ENCODE measurements at regions not wholly inside any gene's neighbourhood (a gene's known extent, or its start where the extent isn't known, plus 50 kb on each side); places are given as distances from the start of the nearest gene placed in this dataset.
"Not testable (repeated sequence)": the region's sequence is repeated elsewhere in the genome, so short reads cannot be mapped to it uniquely, and the experiment has no call there.

GRCh38 chr4:57342411-57342810 is 232.2 kb upstream of the IGFBP7 start:
- no peaks in the 10 kb centered on the region for H3K36me3 Mint-ChIP-seq (ENCODE audit: low read depth)
- TF ChIP-seq, protein P1, sequence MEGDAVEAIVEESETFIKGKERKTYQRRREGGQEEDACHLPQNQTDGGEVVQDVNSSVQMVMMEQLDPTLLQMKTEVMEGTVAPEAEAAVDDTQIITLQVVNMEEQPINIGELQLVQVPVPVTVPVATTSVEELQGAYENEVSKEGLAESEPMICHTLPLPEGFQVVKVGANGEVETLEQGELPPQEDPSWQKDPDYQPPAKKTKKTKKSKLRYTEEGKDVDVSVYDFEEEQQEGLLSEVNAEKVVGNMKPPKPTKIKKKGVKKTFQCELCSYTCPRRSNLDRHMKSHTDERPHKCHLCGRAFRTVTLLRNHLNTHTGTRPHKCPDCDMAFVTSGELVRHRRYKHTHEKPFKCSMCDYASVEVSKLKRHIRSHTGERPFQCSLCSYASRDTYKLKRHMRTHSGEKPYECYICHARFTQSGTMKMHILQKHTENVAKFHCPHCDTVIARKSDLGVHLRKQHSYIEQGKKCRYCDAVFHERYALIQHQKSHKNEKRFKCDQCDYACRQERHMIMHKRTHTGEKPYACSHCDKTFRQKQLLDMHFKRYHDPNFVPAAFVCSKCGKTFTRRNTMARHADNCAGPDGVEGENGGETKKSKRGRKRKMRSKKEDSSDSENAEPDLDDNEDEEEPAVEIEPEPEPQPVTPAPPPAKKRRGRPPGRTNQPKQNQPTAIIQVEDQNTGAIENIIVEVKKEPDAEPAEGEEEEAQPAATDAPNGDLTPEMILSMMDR (IDR thresholded peaks at IDR 0.05), result no peak

DNA sequence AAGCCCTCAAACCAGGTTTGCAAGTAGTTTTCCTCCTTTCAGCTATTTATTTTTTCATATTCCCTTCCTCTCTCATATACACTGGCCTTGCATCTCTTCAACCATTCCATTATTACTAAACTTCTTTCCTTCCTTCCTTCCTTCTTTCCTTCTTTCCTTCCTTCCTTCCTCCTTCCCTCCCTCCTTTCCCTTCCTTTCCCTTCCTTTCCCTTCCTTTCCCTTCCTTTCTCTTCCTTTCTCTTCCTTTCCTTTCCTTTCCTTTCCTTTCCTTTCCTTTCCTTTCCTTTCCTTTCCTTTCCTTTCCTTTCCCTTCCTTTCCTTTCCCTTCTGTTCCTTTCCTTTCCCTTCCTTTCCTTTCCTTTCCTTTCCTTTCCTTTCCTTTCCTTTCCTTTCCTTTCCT is 228.7 kb upstream of the IGFBP7 start:
- not testable (repeated sequence) for H3K9me3 Mint-ChIP-seq; DNase-seq; H3K4me3 Mint-ChIP-seq; H3K36me3 Mint-ChIP-seq (ENCODE audit: low read depth); H3K4me1 Mint-ChIP-seq; H3K27ac Mint-ChIP-seq
- peaks cover 11% of the 10 kb centered on the region for H3K27me3 Mint-ChIP-seq (ENCODE audit: low read depth, poor library complexity)

More at GRCh38 chr4:57342411-57342810, 232.2 kb upstream of the IGFBP7 start:
- no peak for DNase-seq
- H3K27ac Mint-ChIP-seq, result no peak overlapping the region
- no peaks in the 10 kb centered on the region for H3K4me1 Mint-ChIP-seq
- H3K4me3 Mint-ChIP-seq, result no peak overlapping the region
- H3K9me3 Mint-ChIP-seq, result no peaks in the 10 kb centered on the region
- peaks cover 10% of the 10 kb centered on the region for H3K27me3 Mint-ChIP-seq (ENCODE audit: low read depth, poor library complexity)

- no peaks in the 10 kb centered on the region for H3K9me3 Mint-ChIP-seq
- H3K36me3 Mint-ChIP-seq (ENCODE audit: low read depth), result no peaks in the 10 kb centered on the region
- H3K4me3 Mint-ChIP-seq, result no peak overlapping the region
- H3K27me3 Mint-ChIP-seq (ENCODE audit: low read depth, poor library complexity), result peaks cover 7% of the 10 kb centered on the region
- peaks cover 17% of the 10 kb centered on the region for H3K4me1 Mint-ChIP-seq
- H3K27ac Mint-ChIP-seq, result no peak overlapping the region
- TF ChIP-seq, protein P1 (IDR thresholded peaks at IDR 0.05), result no peak
- no peak for DNase-seq
Observed at GRCh38 chr4:57333684-57334083, 223.5 kb upstream of the IGFBP7 start.

DNA sequence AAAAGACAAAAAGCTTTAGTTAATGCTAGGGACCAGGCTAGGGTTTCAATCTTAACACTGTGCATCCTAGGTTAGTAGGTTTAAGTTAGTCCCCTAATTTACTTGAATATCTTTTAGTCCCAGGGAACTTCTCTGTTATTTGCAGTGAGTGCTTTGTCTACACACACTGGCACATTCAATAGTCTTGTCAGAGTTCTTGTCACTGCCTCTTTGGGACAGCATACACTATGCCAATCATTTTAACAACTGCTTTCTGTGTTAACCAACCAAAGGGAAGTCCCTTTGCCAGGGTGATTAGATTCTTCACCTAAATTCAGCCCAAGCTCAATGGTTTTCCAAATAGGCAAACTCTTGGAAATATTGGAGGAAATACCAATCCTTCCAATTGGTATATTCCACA is 221.8 kb upstream of the IGFBP7 start:
- no peak overlapping the region for H3K4me3 Mint-ChIP-seq
- H3K9me3 Mint-ChIP-seq, result no peaks in the 10 kb centered on the region
- peaks cover 22% of the 10 kb centered on the region for H3K4me1 Mint-ChIP-seq
- no peak for DNase-seq
- H3K27me3 Mint-ChIP-seq (ENCODE audit: low read depth, poor library complexity), result no peaks in the 10 kb centered on the region
- H3K36me3 Mint-ChIP-seq (ENCODE audit: low read depth), result no peaks in the 10 kb centered on the region
- TF ChIP-seq, protein P1 (IDR thresholded peaks at IDR 0.05), result no peak
- H3K27ac Mint-ChIP-seq, result no peak overlapping the region

GRCh38 chr4:57329279-57329678 is 219.1 kb upstream of the IGFBP7 start:
- H3K36me3 Mint-ChIP-seq (ENCODE audit: low read depth), result no peaks in the 10 kb centered on the region
- H3K4me1 Mint-ChIP-seq, result peaks cover 22% of the 10 kb centered on the region
- TF ChIP-seq, protein P1 (IDR thresholded peaks at IDR 0.05), result no peak
- H3K4me3 Mint-ChIP-seq, result no peak overlapping the region
- no peaks in the 10 kb centered on the region for H3K9me3 Mint-ChIP-seq
- H3K27ac Mint-ChIP-seq, result no peak overlapping the region
- no peak for DNase-seq
- H3K27me3 Mint-ChIP-seq (ENCODE audit: low read depth, poor library complexity), result peaks cover 4% of the 10 kb centered on the region

GRCh38 chr4:57324673-57325307 is 214.6 kb upstream of the IGFBP7 start:
- H3K4me3 Mint-ChIP-seq, result no peak overlapping the region
- H3K36me3 Mint-ChIP-seq (ENCODE audit: low read depth), result no peaks in the 10 kb centered on the region
- TF ChIP-seq, protein P1 (IDR thresholded peaks at IDR 0.05), result no peak
- peaks cover 51% of the 10 kb centered on the region for H3K4me1 Mint-ChIP-seq
- no peak for DNase-seq
- H3K27ac Mint-ChIP-seq, result no peak overlapping the region
- peaks cover 4% of the 10 kb centered on the region for H3K27me3 Mint-ChIP-seq (ENCODE audit: low read depth, poor library complexity)
- no peaks in the 10 kb centered on the region for H3K9me3 Mint-ChIP-seq
